ENCODE measurements at regions not wholly inside any gene's neighbourhood (a gene's known extent, or its start where the extent isn't known, plus 50 kb on each side); places are given as distances from the start of the nearest gene placed in this dataset.

DNA sequence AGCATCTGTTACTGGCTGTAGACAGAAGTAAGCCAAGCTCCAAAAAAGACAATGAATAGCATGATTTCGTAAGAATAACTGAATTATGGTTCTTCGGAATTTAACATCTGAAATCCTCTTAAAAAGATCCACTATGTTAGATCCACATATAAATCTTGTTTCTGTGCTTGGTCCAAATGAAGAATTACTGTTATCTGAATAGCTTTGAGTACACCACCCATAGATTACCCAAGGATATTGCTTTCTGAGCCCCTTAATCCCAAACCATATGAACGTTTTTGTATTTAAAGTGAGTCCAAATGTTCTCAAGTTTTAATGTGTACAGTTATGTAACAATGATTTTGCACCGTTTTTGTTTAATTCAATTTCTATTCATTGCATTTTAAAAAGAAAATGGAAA, 124.9 kb downstream of the DSC3 start:
- H3K4me1 ChIP-seq (ENCODE audit: control insufficient read depth, extremely low read depth, insufficient read depth, low read length), result no peaks in the 10 kb centered on the region
- no peak overlapping the region for H3K4me2 ChIP-seq (ENCODE audit: control insufficient read depth, extremely low read depth, insufficient read depth, low read depth, low read length)
- H3K9ac ChIP-seq (ENCODE audit: control insufficient read depth, extremely low read depth, insufficient read depth, low read length), result no peak overlapping the region
- TF ChIP-seq, protein P1, sequence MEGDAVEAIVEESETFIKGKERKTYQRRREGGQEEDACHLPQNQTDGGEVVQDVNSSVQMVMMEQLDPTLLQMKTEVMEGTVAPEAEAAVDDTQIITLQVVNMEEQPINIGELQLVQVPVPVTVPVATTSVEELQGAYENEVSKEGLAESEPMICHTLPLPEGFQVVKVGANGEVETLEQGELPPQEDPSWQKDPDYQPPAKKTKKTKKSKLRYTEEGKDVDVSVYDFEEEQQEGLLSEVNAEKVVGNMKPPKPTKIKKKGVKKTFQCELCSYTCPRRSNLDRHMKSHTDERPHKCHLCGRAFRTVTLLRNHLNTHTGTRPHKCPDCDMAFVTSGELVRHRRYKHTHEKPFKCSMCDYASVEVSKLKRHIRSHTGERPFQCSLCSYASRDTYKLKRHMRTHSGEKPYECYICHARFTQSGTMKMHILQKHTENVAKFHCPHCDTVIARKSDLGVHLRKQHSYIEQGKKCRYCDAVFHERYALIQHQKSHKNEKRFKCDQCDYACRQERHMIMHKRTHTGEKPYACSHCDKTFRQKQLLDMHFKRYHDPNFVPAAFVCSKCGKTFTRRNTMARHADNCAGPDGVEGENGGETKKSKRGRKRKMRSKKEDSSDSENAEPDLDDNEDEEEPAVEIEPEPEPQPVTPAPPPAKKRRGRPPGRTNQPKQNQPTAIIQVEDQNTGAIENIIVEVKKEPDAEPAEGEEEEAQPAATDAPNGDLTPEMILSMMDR (optimal IDR thresholded peaks at IDR 0.05 in 1 of 3, IDR thresholded peaks at IDR 0.05 in 1 of 3, conservative IDR thresholded peaks at IDR 0.05 in 1 of 3; ENCODE audit: extremely low read depth in 1 of 3, insufficient read depth in 2 of 3, low read length in 3 of 3), result no peak
- TF ChIP-seq EZH2 (IDR thresholded peaks at IDR 0.05; ENCODE audit: low read length), result no peak
- H3K4me3 ChIP-seq (ENCODE audit: control insufficient read depth in 2 of 3, extremely low read depth in 1 of 3, insufficient read depth in 2 of 3, low read depth in 1 of 3, low read length in 3 of 3), result no peak overlapping the region
- H3K27ac ChIP-seq (ENCODE audit: control insufficient read depth, insufficient read depth, low read length), result no peak overlapping the region
- no peaks in the 10 kb centered on the region for H3K9me1 ChIP-seq (ENCODE audit: control insufficient read depth, extremely low read depth, insufficient read depth, low read length)
- no peaks in the 10 kb centered on the region for H4K20me1 ChIP-seq (ENCODE audit: control insufficient read depth, extremely low read depth, insufficient read depth, low read length)
- H2AFZ ChIP-seq (ENCODE audit: control insufficient read depth, low read length), result no peak overlapping the region
- H3K36me3 ChIP-seq (ENCODE audit: control insufficient read depth in 2 of 2, extremely low read depth in 1 of 2, insufficient read depth in 2 of 2, low read length in 2 of 2), result no peaks in the 10 kb centered on the region
- no peaks in the 10 kb centered on the region for H3K79me2 ChIP-seq (ENCODE audit: control insufficient read depth, insufficient read depth, low read length)
- dilution Hi-C loops (cut with MboI; ENCODE audit: extremely low pct_ligation_motif_present, low sequenced_read_pairs), result no loop called here
- H3K9me3 ChIP-seq (ENCODE audit: control insufficient read depth, low read depth, low read length), result no peaks in the 10 kb centered on the region
- FAIRE-seq (no peak), DNase-seq (ENCODE audit: low read depth, low spot score) (no peak)
- H3K27me3 ChIP-seq (ENCODE audit: control insufficient read depth, extremely low read depth, insufficient read depth, low read length), result no peaks in the 10 kb centered on the region

DNA sequence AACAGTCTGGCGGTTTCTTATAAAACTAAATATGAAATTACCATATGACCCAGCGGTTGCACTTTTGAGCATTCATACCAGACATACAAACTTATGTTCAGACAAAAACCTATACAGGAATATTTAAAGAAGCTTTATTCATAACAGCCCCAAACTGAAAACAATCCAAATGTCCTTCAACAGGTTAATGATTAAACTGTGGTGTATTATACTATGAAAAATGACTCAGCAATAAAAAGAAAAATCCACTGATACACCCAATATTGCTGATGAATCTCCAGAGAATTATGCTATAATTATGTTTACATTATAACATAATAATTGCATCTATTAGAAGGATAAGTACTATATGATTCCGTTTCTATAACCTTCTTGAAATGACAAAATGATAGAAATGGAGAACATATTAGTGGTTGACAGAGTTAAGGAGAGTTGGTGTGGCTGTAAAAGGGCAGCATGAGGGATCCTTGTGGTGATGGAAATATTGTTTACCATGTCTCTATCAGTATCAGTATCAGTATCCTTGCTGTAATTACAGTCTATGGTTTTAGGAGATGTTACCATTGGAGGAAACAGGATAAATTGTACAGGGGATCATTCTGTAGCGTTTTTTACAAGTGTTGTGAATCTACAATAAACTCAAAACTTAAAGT, 127.1 kb downstream of the DSC3 start:
- H3K27ac ChIP-seq (ENCODE audit: control insufficient read depth, insufficient read depth, low read length), result no peak overlapping the region
- no peak overlapping the region for H3K9ac ChIP-seq (ENCODE audit: control insufficient read depth, extremely low read depth, insufficient read depth, low read length)
- no peaks in the 10 kb centered on the region for H3K36me3 ChIP-seq (ENCODE audit: control insufficient read depth in 2 of 2, extremely low read depth in 1 of 2, insufficient read depth in 2 of 2, low read length in 2 of 2)
- no peak overlapping the region for H3K4me3 ChIP-seq (ENCODE audit: control insufficient read depth in 2 of 3, extremely low read depth in 1 of 3, insufficient read depth in 2 of 3, low read depth in 1 of 3, low read length in 3 of 3)
- H3K79me2 ChIP-seq (ENCODE audit: control insufficient read depth, insufficient read depth, low read length), result no peaks in the 10 kb centered on the region
- H3K9me1 ChIP-seq (ENCODE audit: control insufficient read depth, extremely low read depth, insufficient read depth, low read length), result no peaks in the 10 kb centered on the region
- H3K9me3 ChIP-seq (ENCODE audit: control insufficient read depth, low read depth, low read length), result no peaks in the 10 kb centered on the region
- H3K27me3 ChIP-seq (ENCODE audit: control insufficient read depth, extremely low read depth, insufficient read depth, low read length), result no peaks in the 10 kb centered on the region
- H2AFZ ChIP-seq (ENCODE audit: control insufficient read depth, low read length), result no peak overlapping the region
- TF ChIP-seq, protein P1 (optimal IDR thresholded peaks at IDR 0.05 in 1 of 3, IDR thresholded peaks at IDR 0.05 in 1 of 3, conservative IDR thresholded peaks at IDR 0.05 in 1 of 3; ENCODE audit: extremely low read depth in 1 of 3, insufficient read depth in 2 of 3, low read length in 3 of 3), result no peak
- TF ChIP-seq EZH2 (IDR thresholded peaks at IDR 0.05; ENCODE audit: low read length), result no peak
- H3K4me2 ChIP-seq (ENCODE audit: control insufficient read depth, extremely low read depth, insufficient read depth, low read depth, low read length), result no peak overlapping the region
- FAIRE-seq (no peak), DNase-seq (ENCODE audit: low read depth, low spot score) (no peak)
- no peaks in the 10 kb centered on the region for H3K4me1 ChIP-seq (ENCODE audit: control insufficient read depth, extremely low read depth, insufficient read depth, low read length)
- dilution Hi-C loops (cut with MboI; ENCODE audit: extremely low pct_ligation_motif_present, low sequenced_read_pairs), result no loop called here
- no peaks in the 10 kb centered on the region for H4K20me1 ChIP-seq (ENCODE audit: control insufficient read depth, extremely low read depth, insufficient read depth, low read length)

Data from keratinocyte (primary cell).